SK-N-SH treated with all-trans-retinoic acid at 6 μM for 48 hours (cell line): ENCODE measurements at regions not wholly inside any gene's neighbourhood (a gene's known extent, or its start where the extent isn't known, plus 50 kb on each side); places are given as distances from the start of the nearest gene placed in this dataset.

Experiments used
- ARNTL ChIP-seq: fragments of 450-650 bp; formaldehyde crosslinking; IDR thresholded peaks from 2 replicates; pipeline ENCODE4 v1.5.0; 2020; ENCODE audit warnings: low read depth, mild to moderate bottlenecking, moderate library complexity, borderline replicate concordance
- CSDC2 ChIP-seq: fragments of 250-450 bp; sonication (Bioruptor Pico); IDR thresholded peaks from 2 replicates; pipeline ENCODE4 v1.5.0; 2020; ENCODE audit warnings: mild to moderate bottlenecking, moderate library complexity
- ESRRG ChIP-seq: fragments of 250-450 bp; sonication (Bioruptor Pico); IDR thresholded peaks from 2 replicates; pipeline ENCODE4 v1.6.1; 2021; ENCODE audit warnings: mild to moderate bottlenecking
- RARB ChIP-seq: fragments of 250-450 bp; sonication (Bioruptor Pico); IDR thresholded peaks from 2 replicates; pipeline ENCODE4 v1.8.0; 2021; ENCODE audit warnings: mild to moderate bottlenecking, moderate library complexity
- ZC3H10 ChIP-seq: fragments of 250-450 bp; sonication (Bioruptor Pico); IDR thresholded peaks from 2 replicates; pipeline ENCODE4 v1.5.1; 2021; ENCODE audit warnings: mild to moderate bottlenecking, moderate library complexity
- TF ChIP-seq, protein P1 (sequence below): fragments of 250-450 bp; sonication (Bioruptor Pico); IDR thresholded peaks from 2 replicates; pipeline ENCODE4 v1.8.0; 2020; ENCODE audit warnings: mild to moderate bottlenecking, moderate library complexity, borderline replicate concordance

DNA sequence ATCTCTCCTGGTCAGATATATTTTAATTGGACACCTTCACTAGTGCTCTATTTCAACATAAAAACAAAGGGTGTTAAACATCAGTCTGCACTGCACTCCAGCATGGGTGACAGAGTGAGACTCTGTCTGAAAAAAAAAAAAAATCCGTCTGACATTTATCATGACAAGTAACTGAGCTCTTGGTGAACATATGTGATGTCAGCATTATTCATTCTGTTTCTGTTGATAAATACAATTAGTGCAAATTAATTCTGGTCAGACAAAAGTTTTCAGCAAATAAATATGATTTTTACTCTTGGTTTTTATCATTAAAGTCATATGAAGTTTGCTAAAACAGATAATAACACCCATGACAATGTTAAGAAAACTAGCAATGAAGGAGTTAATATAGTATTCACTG lies 692.8 kb upstream of the GRM3 start:
- no peak for TF ChIP-seq ZC3H10
- no peak for TF ChIP-seq ARNTL (CRISPR knock-in tag)
- TF ChIP-seq, protein P1, sequence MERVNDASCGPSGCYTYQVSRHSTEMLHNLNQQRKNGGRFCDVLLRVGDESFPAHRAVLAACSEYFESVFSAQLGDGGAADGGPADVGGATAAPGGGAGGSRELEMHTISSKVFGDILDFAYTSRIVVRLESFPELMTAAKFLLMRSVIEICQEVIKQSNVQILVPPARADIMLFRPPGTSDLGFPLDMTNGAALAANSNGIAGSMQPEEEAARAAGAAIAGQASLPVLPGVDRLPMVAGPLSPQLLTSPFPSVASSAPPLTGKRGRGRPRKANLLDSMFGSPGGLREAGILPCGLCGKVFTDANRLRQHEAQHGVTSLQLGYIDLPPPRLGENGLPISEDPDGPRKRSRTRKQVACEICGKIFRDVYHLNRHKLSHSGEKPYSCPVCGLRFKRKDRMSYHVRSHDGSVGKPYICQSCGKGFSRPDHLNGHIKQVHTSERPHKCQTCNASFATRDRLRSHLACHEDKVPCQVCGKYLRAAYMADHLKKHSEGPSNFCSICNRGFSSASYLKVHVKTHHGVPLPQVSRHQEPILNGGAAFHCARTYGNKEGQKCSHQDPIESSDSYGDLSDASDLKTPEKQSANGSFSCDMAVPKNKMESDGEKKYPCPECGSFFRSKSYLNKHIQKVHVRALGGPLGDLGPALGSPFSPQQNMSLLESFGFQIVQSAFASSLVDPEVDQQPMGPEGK = no peak
- TF ChIP-seq ESRRG (CRISPR knock-in tag) = no peak
- TF ChIP-seq RARB (CRISPR knock-in tag) = no peak
- no peak for TF ChIP-seq CSDC2
